Activated naive CD8-positive, alpha-beta T cell treated with anti-CD3 and anti-CD28 coated beads, Interleukin-2, amount 10 ng/mL, durations not matched to agents 7 days and 5 days (primary cell): ENCODE measurements at regions not wholly inside any gene's neighbourhood (a gene's known extent, or its start where the extent isn't known, plus 50 kb on each side); places are given as distances from the start of the nearest gene placed in this dataset.

Experiments used
- ATAC-seq: fragments of 150-1000 bp; cut with Tn5 transposase; one replicate; pipeline ENCODE4 v1.10.0; 2021; ENCODE audit warnings: low read depth, moderate library complexity
- POLR2A ChIA-PET: fragments of 350-600 bp; sonication (Branson Sonifier 250); formaldehyde crosslinking; loops from one replicate; lab custom pipeline; 2021; ENCODE audit warnings: antibody characterized with exemption; lab: Charles Lee
- DNase-seq: peaks from one replicate; pipeline ENCODE4 v3.0.0; 2021
- H3K27ac Mint-ChIP-seq: one replicate; pipeline ENCODE4 v1.8.0; 2022; ENCODE audit warnings: mild to moderate bottlenecking, mixed read lengths
- H3K27me3 Mint-ChIP-seq: one replicate; pipeline ENCODE4 v1.8.0; 2022; ENCODE audit warnings: mild to moderate bottlenecking, moderate library complexity, mixed read lengths
- H3K36me3 Mint-ChIP-seq: one replicate; pipeline ENCODE4 v1.8.0; 2021; ENCODE audit warnings: mild to moderate bottlenecking, mixed read lengths
- H3K4me1 Mint-ChIP-seq: one replicate; pipeline ENCODE4 v1.8.0; 2021; ENCODE audit warnings: mixed read lengths
- H3K4me3 Mint-ChIP-seq: one replicate; pipeline ENCODE4 v1.8.0; 2022; ENCODE audit warnings: mild to moderate bottlenecking, moderate library complexity, mixed read lengths
- H3K9me3 Mint-ChIP-seq: one replicate; pipeline ENCODE4 v1.8.0; 2021; ENCODE audit warnings: mixed read lengths

- no peak for DNase-seq
- peaks cover 2% of the 10 kb centered on the region for H3K27me3 Mint-ChIP-seq
- no peak overlapping the region for H3K27ac Mint-ChIP-seq
- H3K36me3 Mint-ChIP-seq: no peaks in the 10 kb centered on the region
- H3K4me1 Mint-ChIP-seq: no peaks in the 10 kb centered on the region
- H3K9me3 Mint-ChIP-seq: no peaks in the 10 kb centered on the region
- no peak for ATAC-seq
- H3K4me3 Mint-ChIP-seq: no peak overlapping the region
- POLR2A ChIA-PET: no interaction called here
Observed at GRCh38 chr18:51654488-51655326, 457.2 kb upstream of the MEX3C start.

- ATAC-seq: no peak
Observed at GRCh38 chr18:51655327-51655698, 457.8 kb upstream of the MEX3C start.

GRCh38 chr18:51656249-51656648, 458.8 kb upstream of the MEX3C start:
- ATAC-seq (no peak), DNase-seq (no peak)
- no peaks in the 10 kb centered on the region for H3K4me1 Mint-ChIP-seq
- peaks cover 2% of the 10 kb centered on the region for H3K27me3 Mint-ChIP-seq
- H3K27ac Mint-ChIP-seq: no peak overlapping the region
- no peaks in the 10 kb centered on the region for H3K9me3 Mint-ChIP-seq
- POLR2A ChIA-PET: no interaction called here
- H3K4me3 Mint-ChIP-seq: no peak overlapping the region
- no peaks in the 10 kb centered on the region for H3K36me3 Mint-ChIP-seq

More at GRCh38 chr18:51655327-51655698, 457.8 kb upstream of the MEX3C start:
- Mint-ChIP-seq H3K4me1 (no peaks in the 10 kb centered on the region), H3K27ac (no peak overlapping the region), H3K4me3 (no peak overlapping the region), H3K9me3 (no peaks in the 10 kb centered on the region), H3K27me3 (peaks cover 2% of the 10 kb centered on the region), H3K36me3 (no peaks in the 10 kb centered on the region)
- no peak for DNase-seq
- POLR2A ChIA-PET: no interaction called here

- no peaks in the 10 kb centered on the region for H3K9me3 Mint-ChIP-seq
- POLR2A ChIA-PET: no interaction called here
- DNase-seq (no peak), ATAC-seq (no peak)
- no peaks in the 10 kb centered on the region for H3K36me3 Mint-ChIP-seq
- no peak overlapping the region for H3K4me3 Mint-ChIP-seq
- H3K4me1 Mint-ChIP-seq: no peaks in the 10 kb centered on the region
- peaks cover 2% of the 10 kb centered on the region for H3K27me3 Mint-ChIP-seq
- H3K27ac Mint-ChIP-seq: no peak overlapping the region
Observed at GRCh38 chr18:51658436-51658835, 461.0 kb upstream of the MEX3C start.

GRCh38 chr18:51659781-51660180, 462.3 kb upstream of the MEX3C start:
- DNase-seq (no peak), ATAC-seq (no peak)
- no peaks in the 10 kb centered on the region for H3K36me3 Mint-ChIP-seq
- peaks cover 4% of the 10 kb centered on the region for H3K27me3 Mint-ChIP-seq
- no peak overlapping the region for H3K4me3 Mint-ChIP-seq
- H3K27ac Mint-ChIP-seq: no peak overlapping the region
- H3K9me3 Mint-ChIP-seq: no peaks in the 10 kb centered on the region
- POLR2A ChIA-PET: no interaction called here
- no peaks in the 10 kb centered on the region for H3K4me1 Mint-ChIP-seq

- Mint-ChIP-seq H3K27me3 (peaks cover 4% of the 10 kb centered on the region), H3K36me3 (no peaks in the 10 kb centered on the region), H3K4me1 (no peaks in the 10 kb centered on the region), H3K27ac (no peak overlapping the region), H3K9me3 (no peaks in the 10 kb centered on the region), H3K4me3 (no peak overlapping the region)
- POLR2A ChIA-PET: no interaction called here
- ATAC-seq: no peak
- no peak for DNase-seq
Observed at GRCh38 chr18:51660188-51660715, 462.8 kb upstream of the MEX3C start.

GRCh38 chr18:51664236-51664635, 466.8 kb upstream of the MEX3C start:
- ATAC-seq: no peak
- no peak overlapping the region for H3K4me3 Mint-ChIP-seq
- H3K4me1 Mint-ChIP-seq: peaks cover 2% of the 10 kb centered on the region
- no peak for DNase-seq
- peaks cover 2% of the 10 kb centered on the region for H3K27me3 Mint-ChIP-seq
- H3K36me3 Mint-ChIP-seq: no peaks in the 10 kb centered on the region
- POLR2A ChIA-PET: no interaction called here
- H3K27ac Mint-ChIP-seq: no peak overlapping the region
- no peaks in the 10 kb centered on the region for H3K9me3 Mint-ChIP-seq

GRCh38 chr18:51666763-51667191, 469.3 kb upstream of the MEX3C start:
- Mint-ChIP-seq H3K4me3 (no peak overlapping the region), H3K36me3 (no peaks in the 10 kb centered on the region), H3K9me3 (no peaks in the 10 kb centered on the region), H3K27me3 (peaks cover 2% of the 10 kb centered on the region), H3K27ac (no peak overlapping the region), H3K4me1 (peaks cover 2% of the 10 kb centered on the region)
- POLR2A ChIA-PET: no interaction called here
- ATAC-seq: no peak
- DNase-seq: no peak

- Mint-ChIP-seq H3K4me3 (no peak overlapping the region), H3K36me3 (no peaks in the 10 kb centered on the region), H3K9me3 (no peaks in the 10 kb centered on the region), H3K27me3 (peaks cover 2% of the 10 kb centered on the region), H3K4me1 (peaks cover 2% of the 10 kb centered on the region), H3K27ac (no peak overlapping the region)
- POLR2A ChIA-PET: no interaction called here
- ATAC-seq (no peak), DNase-seq (peak; percentile 45)
Observed at GRCh38 chr18:51668101-51668500, 470.6 kb upstream of the MEX3C start.

GRCh38 chr18:51668607-51669006, 471.1 kb upstream of the MEX3C start:
- POLR2A ChIA-PET: no interaction called here
- peaks cover under 1% of the 10 kb centered on the region for H3K27me3 Mint-ChIP-seq

GRCh38 chr18:51686590-51686989, 489.1 kb upstream of the MEX3C start:
- no peak overlapping the region for H3K27ac Mint-ChIP-seq
- H3K4me1 Mint-ChIP-seq: no peaks in the 10 kb centered on the region
- DNase-seq (no peak), ATAC-seq (no peak)
- POLR2A ChIA-PET: no interaction called here
- H3K4me3 Mint-ChIP-seq: no peak overlapping the region
- H3K9me3 Mint-ChIP-seq: peaks cover 2% of the 10 kb centered on the region
- H3K36me3 Mint-ChIP-seq: no peaks in the 10 kb centered on the region
- H3K27me3 Mint-ChIP-seq: peaks cover 2% of the 10 kb centered on the region

More at GRCh38 chr18:51668607-51669006, 471.1 kb upstream of the MEX3C start:
- no peaks in the 10 kb centered on the region for H3K9me3 Mint-ChIP-seq
- H3K4me3 Mint-ChIP-seq: no peak overlapping the region
- H3K4me1 Mint-ChIP-seq: peaks cover 2% of the 10 kb centered on the region
- H3K27ac Mint-ChIP-seq: no peak overlapping the region
- DNase-seq: no peak
- no peak for ATAC-seq
- H3K36me3 Mint-ChIP-seq: no peaks in the 10 kb centered on the region

GRCh38 chr18:51687845-51688585, 490.5 kb upstream of the MEX3C start:
- peaks cover 2% of the 10 kb centered on the region for H3K27me3 Mint-ChIP-seq
- ATAC-seq (no peak), DNase-seq (no peak)
- no peaks in the 10 kb centered on the region for H3K4me1 Mint-ChIP-seq
- H3K4me3 Mint-ChIP-seq: no peak overlapping the region
- H3K9me3 Mint-ChIP-seq: peaks cover 2% of the 10 kb centered on the region
- no peak overlapping the region for H3K27ac Mint-ChIP-seq
- POLR2A ChIA-PET: no interaction called here
- H3K36me3 Mint-ChIP-seq: no peaks in the 10 kb centered on the region

- Mint-ChIP-seq H3K4me3 (no peak overlapping the region), H3K27ac (no peak overlapping the region), H3K27me3 (no peaks in the 10 kb centered on the region), H3K9me3 (peaks cover under 1% of the 10 kb centered on the region), H3K36me3 (no peaks in the 10 kb centered on the region), H3K4me1 (no peaks in the 10 kb centered on the region)
- DNase-seq (no peak), ATAC-seq (no peak)
- POLR2A ChIA-PET: no interaction called here
Observed at GRCh38 chr18:51692612-51693011, 495.1 kb upstream of the MEX3C start.
